ENCODE measurements at regions not wholly inside any gene's neighbourhood (a gene's known extent, or its start where the extent isn't known, plus 50 kb on each side); places are given as distances from the start of the nearest gene placed in this dataset.

GRCh38 chr2:128617661-128618060, 299.0 kb upstream of the HS6ST1 start:
- TF ChIP-seq CTCF (IDR thresholded peaks at IDR 0.05; ENCODE audit: low read depth, low read length, poor library complexity, severe bottlenecking): no peak
- TF ChIP-seq EZH2phosphoT487 (IDR thresholded peaks at IDR 0.05; ENCODE audit: borderline replicate concordance, low read length): no peak

All from DOHH2 (cell line).